ENCODE measurements at regions not wholly inside any gene's neighbourhood (a gene's known extent, or its start where the extent isn't known, plus 50 kb on each side); places are given as distances from the start of the nearest gene placed in this dataset.

- no peak for TF ChIP-seq EZH2 (IDR thresholded peaks at IDR 0.05; ENCODE audit: borderline replicate concordance, insufficient read depth, low read depth, low read length, poor library complexity, severe bottlenecking)
- TF ChIP-seq, protein P1, sequence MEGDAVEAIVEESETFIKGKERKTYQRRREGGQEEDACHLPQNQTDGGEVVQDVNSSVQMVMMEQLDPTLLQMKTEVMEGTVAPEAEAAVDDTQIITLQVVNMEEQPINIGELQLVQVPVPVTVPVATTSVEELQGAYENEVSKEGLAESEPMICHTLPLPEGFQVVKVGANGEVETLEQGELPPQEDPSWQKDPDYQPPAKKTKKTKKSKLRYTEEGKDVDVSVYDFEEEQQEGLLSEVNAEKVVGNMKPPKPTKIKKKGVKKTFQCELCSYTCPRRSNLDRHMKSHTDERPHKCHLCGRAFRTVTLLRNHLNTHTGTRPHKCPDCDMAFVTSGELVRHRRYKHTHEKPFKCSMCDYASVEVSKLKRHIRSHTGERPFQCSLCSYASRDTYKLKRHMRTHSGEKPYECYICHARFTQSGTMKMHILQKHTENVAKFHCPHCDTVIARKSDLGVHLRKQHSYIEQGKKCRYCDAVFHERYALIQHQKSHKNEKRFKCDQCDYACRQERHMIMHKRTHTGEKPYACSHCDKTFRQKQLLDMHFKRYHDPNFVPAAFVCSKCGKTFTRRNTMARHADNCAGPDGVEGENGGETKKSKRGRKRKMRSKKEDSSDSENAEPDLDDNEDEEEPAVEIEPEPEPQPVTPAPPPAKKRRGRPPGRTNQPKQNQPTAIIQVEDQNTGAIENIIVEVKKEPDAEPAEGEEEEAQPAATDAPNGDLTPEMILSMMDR (IDR thresholded peaks at IDR 0.05) = no peak
Observed at GRCh38 chr12:59317598-59317997, 278.2 kb upstream of the SLC16A7 start.

Data from B cell (primary cell).